Cardiac fibroblast (primary cell): ENCODE measurements at regions not wholly inside any gene's neighbourhood (a gene's known extent, or its start where the extent isn't known, plus 50 kb on each side); places are given as distances from the start of the nearest gene placed in this dataset.
A peak's percentile ranks its signal among the peaks of the same experiment; 100 is the strongest.

Experiments used
- DNase-seq, 2 donors: peaks; one replicate each; pipeline versions ENCODE4 v3.0.0 to v3.0.0-alpha.2; 2010; ENCODE audit warnings: low read depth in 2 of 2
- H3K4me3 ChIP-seq, 2 donors: replicated peaks in 1 of 2; 1 replicate in 1 of 2; 2 replicates in 1 of 2; pipeline ENCODE4 v1.5.1; 2011; ENCODE audit warnings: low read depth in 2 of 2, low read length in 2 of 2, mild to moderate bottlenecking in 2 of 2, moderate library complexity in 1 of 2
- CTCF ChIP-seq: IDR thresholded peaks from one replicate; pipeline ENCODE4 v1.5.1; 2011; ENCODE audit warnings: low read depth, mild to moderate bottlenecking, low read length, inconsistent platforms

GRCh38 chr5:124621279-124621678 is 125.2 kb downstream of the ZNF608 start:
- H3K4me3 ChIP-seq: no peak overlapping the region
- no peak for TF ChIP-seq CTCF
- no peak for DNase-seq

GRCh38 chr5:124620743-124621142 is 125.7 kb downstream of the ZNF608 start:
- DNase-seq: no peak
- no peak overlapping the region for H3K4me3 ChIP-seq
- no peak for TF ChIP-seq CTCF

GRCh38 chr5:124619121-124619520 is 127.3 kb downstream of the ZNF608 start:
- DNase-seq: no peak
- no peak overlapping the region for H3K4me3 ChIP-seq
- no peak for TF ChIP-seq CTCF

GRCh38 chr5:124617787-124618186 is 128.7 kb downstream of the ZNF608 start:
- no peak overlapping the region for H3K4me3 ChIP-seq
- no peak for DNase-seq
- no peak for TF ChIP-seq CTCF

GRCh38 chr5:124614836-124615385 is 131.5 kb downstream of the ZNF608 start:
- TF ChIP-seq CTCF: no peak
- DNase-seq: no peak

GRCh38 chr5:124614105-124614504 is 132.3 kb downstream of the ZNF608 start:
- TF ChIP-seq CTCF: no peak
- DNase-seq: peak in 1 of 2 donors; percentile 16
- H3K4me3 ChIP-seq: no peak overlapping the region

More at GRCh38 chr5:124614836-124615385, 131.5 kb downstream of the ZNF608 start:
- H3K4me3 ChIP-seq: no peak overlapping the region

GRCh38 chr5:124613273-124613953 is 133.0 kb downstream of the ZNF608 start:
- H3K4me3 ChIP-seq: no peak overlapping the region
- no peak for DNase-seq
- TF ChIP-seq CTCF: no peak
